HFF-Myc (cell line): ENCODE measurements at regions not wholly inside any gene's neighbourhood (a gene's known extent, or its start where the extent isn't known, plus 50 kb on each side); places are given as distances from the start of the nearest gene placed in this dataset.

ENCODE experiments used
- DNase-seq: peaks from one replicate; pipeline ENCODE4 v3.0.0-alpha.2; 2011; ENCODE audit warnings: low read depth; ENCODE audit errors: extremely low read depth
- H3K4me3 ChIP-seq: replicated peaks from 2 replicates; pipeline ENCODE4 v1.5.1; 2011; ENCODE audit warnings: low read depth, mild to moderate bottlenecking, control low read depth, low read length
- TF ChIP-seq, protein P1 (sequence below): IDR thresholded peaks from 2 replicates; pipeline ENCODE4 v1.5.1; 2012; ENCODE audit warnings: mild to moderate bottlenecking, low read depth, low read length, control low read depth; ENCODE audit errors: missing control alignments

DNA sequence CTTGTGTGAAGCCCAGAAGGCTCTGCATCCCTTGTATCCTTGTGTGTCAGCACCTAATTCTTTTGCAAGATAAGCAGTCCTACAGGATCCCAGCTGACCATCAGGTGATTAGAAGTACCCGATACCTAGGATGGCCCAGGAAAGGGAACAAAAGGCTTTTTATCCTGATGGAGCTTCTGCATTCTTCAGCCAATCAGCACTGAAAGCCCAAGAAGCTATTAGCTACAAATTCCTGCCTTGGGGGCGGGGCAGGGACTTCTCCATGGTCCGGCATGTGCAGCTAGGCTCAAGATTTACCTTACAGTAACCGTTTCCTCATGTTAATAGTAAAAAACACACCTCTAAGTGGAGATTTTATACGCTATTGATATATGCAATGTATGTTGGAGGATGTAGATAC lies 264.6 kb upstream of the THUMPD2 start:
- TF ChIP-seq, protein P1, sequence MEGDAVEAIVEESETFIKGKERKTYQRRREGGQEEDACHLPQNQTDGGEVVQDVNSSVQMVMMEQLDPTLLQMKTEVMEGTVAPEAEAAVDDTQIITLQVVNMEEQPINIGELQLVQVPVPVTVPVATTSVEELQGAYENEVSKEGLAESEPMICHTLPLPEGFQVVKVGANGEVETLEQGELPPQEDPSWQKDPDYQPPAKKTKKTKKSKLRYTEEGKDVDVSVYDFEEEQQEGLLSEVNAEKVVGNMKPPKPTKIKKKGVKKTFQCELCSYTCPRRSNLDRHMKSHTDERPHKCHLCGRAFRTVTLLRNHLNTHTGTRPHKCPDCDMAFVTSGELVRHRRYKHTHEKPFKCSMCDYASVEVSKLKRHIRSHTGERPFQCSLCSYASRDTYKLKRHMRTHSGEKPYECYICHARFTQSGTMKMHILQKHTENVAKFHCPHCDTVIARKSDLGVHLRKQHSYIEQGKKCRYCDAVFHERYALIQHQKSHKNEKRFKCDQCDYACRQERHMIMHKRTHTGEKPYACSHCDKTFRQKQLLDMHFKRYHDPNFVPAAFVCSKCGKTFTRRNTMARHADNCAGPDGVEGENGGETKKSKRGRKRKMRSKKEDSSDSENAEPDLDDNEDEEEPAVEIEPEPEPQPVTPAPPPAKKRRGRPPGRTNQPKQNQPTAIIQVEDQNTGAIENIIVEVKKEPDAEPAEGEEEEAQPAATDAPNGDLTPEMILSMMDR = no peak
- H3K4me3 ChIP-seq = no peak overlapping the region
- DNase-seq = no peak

- H3K4me3 ChIP-seq = no peak overlapping the region
- DNase-seq = no peak
- TF ChIP-seq, protein P1 = no peak
Observed at GRCh38 chr2:40043191-40043590, 264.1 kb upstream of the THUMPD2 start.

DNA sequence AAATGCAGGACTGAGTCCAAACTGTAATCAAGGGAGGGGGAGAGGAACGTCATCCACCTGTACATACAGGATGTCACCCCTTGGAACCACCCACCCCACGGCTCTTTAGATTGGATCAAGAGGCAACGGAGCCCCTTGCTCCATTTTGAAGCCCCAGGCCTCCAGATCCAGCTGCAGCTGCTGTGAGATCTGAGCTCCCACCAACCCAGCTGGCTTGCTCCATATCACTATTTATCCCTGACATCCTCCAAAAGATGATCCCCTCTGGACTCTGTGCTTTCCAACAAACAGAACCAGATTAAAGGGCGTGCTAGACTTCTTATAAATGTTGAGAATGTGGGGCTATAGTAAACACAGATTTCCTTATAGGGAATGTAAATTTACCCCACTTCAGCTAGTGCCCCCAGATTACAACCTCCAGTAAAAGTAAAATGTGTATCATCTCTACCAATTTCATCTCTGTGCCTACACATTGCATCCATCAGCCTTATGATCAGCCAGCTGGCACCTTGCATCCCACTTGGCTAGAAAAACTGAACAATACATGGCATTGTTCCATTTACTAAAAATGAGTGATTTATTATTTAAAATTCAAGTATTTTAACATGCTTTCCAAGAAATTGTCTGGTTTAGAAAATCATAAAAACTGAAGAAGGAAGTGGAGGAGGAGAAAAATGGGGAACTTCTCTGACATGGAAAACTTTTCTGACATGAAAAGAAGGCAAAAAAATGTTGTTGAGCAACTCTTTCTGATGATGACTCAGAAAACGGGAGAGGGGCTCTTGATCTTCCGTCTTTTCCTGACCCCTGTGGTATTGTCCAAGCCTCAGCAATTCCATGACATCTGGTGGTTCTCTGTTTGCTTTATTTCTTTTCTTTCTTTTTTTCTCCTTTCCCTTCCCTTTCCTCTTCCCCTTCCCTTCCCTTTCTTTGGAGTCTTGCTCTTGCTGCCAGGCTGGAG lies 262.6 kb upstream of the THUMPD2 start:
- TF ChIP-seq, protein P1 = no peak
- H3K4me3 ChIP-seq = no peak overlapping the region
- peak; percentile 73 for DNase-seq

- TF ChIP-seq, protein P1 = no peak
- no peak overlapping the region for H3K4me3 ChIP-seq
- DNase-seq = no peak
Observed at GRCh38 chr2:40039549-40039948, 260.5 kb upstream of the THUMPD2 start.

DNA sequence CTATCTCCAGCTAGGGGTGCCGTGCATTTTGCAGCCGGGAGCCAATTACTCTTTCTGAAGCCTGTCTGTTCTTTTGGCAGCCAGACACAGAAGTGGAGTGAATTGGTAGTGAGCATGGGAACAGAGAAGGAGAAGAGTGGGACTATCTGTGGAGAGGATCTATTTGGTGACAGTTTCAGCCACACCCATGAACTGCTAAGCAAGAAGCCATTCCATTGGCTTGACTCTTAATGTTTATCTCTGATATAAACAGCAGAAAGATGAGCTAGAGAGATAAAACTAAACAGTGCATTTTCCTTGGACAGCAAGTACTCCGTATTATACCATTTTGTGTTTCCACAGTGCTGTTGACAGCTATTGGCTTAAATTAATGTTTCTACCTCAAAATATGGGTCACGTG lies 259.6 kb upstream of the THUMPD2 start:
- H3K4me3 ChIP-seq = no peak overlapping the region
- no peak for DNase-seq

DNA sequence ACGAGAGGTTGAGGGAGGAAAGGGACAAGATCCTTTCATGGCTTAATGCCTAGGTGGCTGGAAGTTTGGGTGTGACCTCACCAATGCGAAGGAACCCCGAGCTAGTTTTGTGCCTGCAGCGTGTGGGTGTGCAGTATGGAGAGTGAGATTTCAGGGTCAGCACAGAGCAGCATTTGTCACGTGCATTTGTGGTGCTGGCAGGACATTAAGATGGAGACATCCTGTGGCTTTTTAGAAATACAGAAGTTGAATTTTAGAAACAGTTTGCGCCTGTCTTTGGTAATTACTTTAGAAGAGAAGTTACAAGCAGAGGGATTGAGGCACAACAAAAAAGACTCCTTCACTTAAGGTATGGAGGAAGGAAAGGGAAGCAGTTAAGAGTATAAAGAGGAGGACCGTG lies 258.2 kb upstream of the THUMPD2 start:
- no peak for DNase-seq
- H3K4me3 ChIP-seq = no peak overlapping the region
- TF ChIP-seq, protein P1 = no peak

More for the DNA sequence above, 259.6 kb upstream of the THUMPD2 start:
- TF ChIP-seq, protein P1 = no peak

- TF ChIP-seq, protein P1 = no peak
- DNase-seq = no peak
- H3K4me3 ChIP-seq = no peak overlapping the region
Observed at GRCh38 chr2:40036241-40036640, 257.2 kb upstream of the THUMPD2 start.
